Mesothelial cell of epicardium (in vitro differentiated cells): ENCODE measurements at regions not wholly inside any gene's neighbourhood (a gene's known extent, or its start where the extent isn't known, plus 50 kb on each side); places are given as distances from the start of the nearest gene placed in this dataset.

Source experiments
- DNase-seq, 2 experiments: peaks; one replicate each; pipeline ENCODE4 v3.0.0; 2021; ENCODE audit warnings: low spot score in 2 of 2; ENCODE audit not compliant: unreplicated experiment in 2 of 2
- H3K27ac Mint-ChIP-seq: 2 replicates; pipeline ENCODE4 v1.8.0; 2021; ENCODE audit warnings: mixed read lengths
- H3K27me3 Mint-ChIP-seq: 2 replicates; pipeline ENCODE4 v1.8.0; 2021; ENCODE audit warnings: low read depth, mixed read lengths
- H3K36me3 Mint-ChIP-seq: 2 replicates; pipeline ENCODE4 v1.8.0; 2021; ENCODE audit warnings: mixed read lengths
- H3K4me1 Mint-ChIP-seq: 2 replicates; pipeline ENCODE4 v1.8.0; 2021; ENCODE audit warnings: mixed read lengths
- H3K4me3 Mint-ChIP-seq: 2 replicates; pipeline ENCODE4 v1.8.0; 2021; ENCODE audit warnings: mild to moderate bottlenecking, moderate library complexity, mixed read lengths
- H3K9me3 Mint-ChIP-seq: 2 replicates; pipeline ENCODE4 v1.8.0; 2021; ENCODE audit warnings: mixed read lengths
- TF ChIP-seq, protein P1 (sequence below): fragments of 200-600 bp; sonication (generic); IDR thresholded peaks from one replicate; pipeline ENCODE4 v1.5.0; 2021; ENCODE audit warnings: antibody characterized with exemption; ENCODE audit not compliant: unreplicated experiment

DNA sequence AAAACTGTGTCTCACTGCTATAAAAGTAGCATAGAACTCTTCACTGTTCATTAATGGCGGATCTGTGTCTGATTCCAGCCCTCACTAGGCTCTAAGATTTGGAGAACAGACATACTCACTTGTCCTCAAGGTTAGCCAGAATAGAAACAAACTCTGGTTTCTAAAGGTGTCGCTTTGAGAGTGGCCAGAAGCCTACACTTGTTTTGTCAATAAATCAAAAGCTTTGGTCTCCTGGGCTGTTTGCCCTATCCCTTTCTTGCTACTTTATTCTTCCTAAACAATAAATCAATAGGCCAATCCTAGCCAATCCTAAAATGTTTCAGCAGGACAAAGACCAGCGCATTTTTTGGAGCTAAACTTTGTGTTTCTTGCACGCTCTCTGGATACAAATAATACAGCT, 1064.6 kb upstream of the CHAC2 start:
- H3K36me3 Mint-ChIP-seq: no peaks in the 10 kb centered on the region
- no peaks in the 10 kb centered on the region for H3K4me1 Mint-ChIP-seq
- H3K27ac Mint-ChIP-seq: no peak overlapping the region
- TF ChIP-seq, protein P1, sequence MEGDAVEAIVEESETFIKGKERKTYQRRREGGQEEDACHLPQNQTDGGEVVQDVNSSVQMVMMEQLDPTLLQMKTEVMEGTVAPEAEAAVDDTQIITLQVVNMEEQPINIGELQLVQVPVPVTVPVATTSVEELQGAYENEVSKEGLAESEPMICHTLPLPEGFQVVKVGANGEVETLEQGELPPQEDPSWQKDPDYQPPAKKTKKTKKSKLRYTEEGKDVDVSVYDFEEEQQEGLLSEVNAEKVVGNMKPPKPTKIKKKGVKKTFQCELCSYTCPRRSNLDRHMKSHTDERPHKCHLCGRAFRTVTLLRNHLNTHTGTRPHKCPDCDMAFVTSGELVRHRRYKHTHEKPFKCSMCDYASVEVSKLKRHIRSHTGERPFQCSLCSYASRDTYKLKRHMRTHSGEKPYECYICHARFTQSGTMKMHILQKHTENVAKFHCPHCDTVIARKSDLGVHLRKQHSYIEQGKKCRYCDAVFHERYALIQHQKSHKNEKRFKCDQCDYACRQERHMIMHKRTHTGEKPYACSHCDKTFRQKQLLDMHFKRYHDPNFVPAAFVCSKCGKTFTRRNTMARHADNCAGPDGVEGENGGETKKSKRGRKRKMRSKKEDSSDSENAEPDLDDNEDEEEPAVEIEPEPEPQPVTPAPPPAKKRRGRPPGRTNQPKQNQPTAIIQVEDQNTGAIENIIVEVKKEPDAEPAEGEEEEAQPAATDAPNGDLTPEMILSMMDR: no peak
- DNase-seq: no peak
- peaks cover 11% of the 10 kb centered on the region for H3K9me3 Mint-ChIP-seq
- H3K27me3 Mint-ChIP-seq: no peaks in the 10 kb centered on the region
- no peak overlapping the region for H3K4me3 Mint-ChIP-seq

DNA sequence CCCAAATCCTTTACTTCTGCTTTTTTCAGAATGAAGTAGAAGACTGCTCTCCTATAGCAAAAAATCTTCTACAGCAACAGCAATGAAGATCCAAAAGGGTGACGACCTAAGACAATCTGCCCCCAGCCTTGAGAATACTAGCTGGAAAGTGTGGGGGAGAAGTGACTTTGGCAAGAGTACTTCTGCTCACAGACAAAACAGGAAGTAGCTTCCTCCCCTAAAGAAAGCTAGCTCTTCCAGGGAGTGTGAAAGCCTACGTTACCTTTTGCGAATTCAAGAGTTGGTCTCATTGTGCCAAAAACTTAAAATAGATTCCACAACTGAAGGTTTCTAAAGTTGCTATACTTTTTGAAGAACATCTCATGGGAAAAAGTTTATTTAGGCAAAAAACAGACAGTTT, 1069.2 kb upstream of the CHAC2 start:
- no peaks in the 10 kb centered on the region for H3K27me3 Mint-ChIP-seq
- no peak for DNase-seq
- H3K9me3 Mint-ChIP-seq: no peaks in the 10 kb centered on the region
- TF ChIP-seq, protein P1: no peak
- no peaks in the 10 kb centered on the region for H3K4me1 Mint-ChIP-seq
- H3K36me3 Mint-ChIP-seq: no peaks in the 10 kb centered on the region
- no peak overlapping the region for H3K27ac Mint-ChIP-seq
- no peak overlapping the region for H3K4me3 Mint-ChIP-seq

- no peak overlapping the region for H3K27ac Mint-ChIP-seq
- no peaks in the 10 kb centered on the region for H3K27me3 Mint-ChIP-seq
- no peaks in the 10 kb centered on the region for H3K9me3 Mint-ChIP-seq
Observed at GRCh38 chr2:52697690-52698089, 1069.9 kb upstream of the CHAC2 start.

DNA sequence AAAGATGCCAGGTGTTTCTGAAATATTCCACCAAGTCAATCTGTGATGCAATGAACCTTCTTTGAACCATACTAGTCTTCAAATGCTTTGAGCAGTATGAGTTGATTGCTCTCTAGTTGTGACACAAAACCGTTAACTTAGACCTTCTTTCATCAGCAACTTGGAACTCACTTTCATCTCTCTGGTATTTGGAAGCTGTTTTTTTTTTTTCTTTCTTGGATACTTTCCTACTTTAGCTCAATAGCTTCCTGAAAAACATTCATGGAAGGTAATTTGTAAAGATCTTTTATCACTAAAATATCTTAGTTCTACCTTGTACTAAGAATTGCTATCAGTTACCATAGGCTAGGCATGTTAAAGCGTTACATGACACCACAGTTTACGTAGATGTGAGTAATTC, 1071.9 kb upstream of the CHAC2 start:
- Mint-ChIP-seq H3K4me1 (no peaks in the 10 kb centered on the region), H3K27ac (no peak overlapping the region), H3K4me3 (no peak overlapping the region), H3K9me3 (no peaks in the 10 kb centered on the region), H3K27me3 (no peaks in the 10 kb centered on the region), H3K36me3 (no peaks in the 10 kb centered on the region)
- DNase-seq: no peak
- TF ChIP-seq, protein P1: no peak

More at GRCh38 chr2:52697690-52698089, 1069.9 kb upstream of the CHAC2 start:
- no peaks in the 10 kb centered on the region for H3K4me1 Mint-ChIP-seq
- H3K36me3 Mint-ChIP-seq: no peaks in the 10 kb centered on the region
- DNase-seq: no peak
- no peak overlapping the region for H3K4me3 Mint-ChIP-seq
- TF ChIP-seq, protein P1: no peak

DNA sequence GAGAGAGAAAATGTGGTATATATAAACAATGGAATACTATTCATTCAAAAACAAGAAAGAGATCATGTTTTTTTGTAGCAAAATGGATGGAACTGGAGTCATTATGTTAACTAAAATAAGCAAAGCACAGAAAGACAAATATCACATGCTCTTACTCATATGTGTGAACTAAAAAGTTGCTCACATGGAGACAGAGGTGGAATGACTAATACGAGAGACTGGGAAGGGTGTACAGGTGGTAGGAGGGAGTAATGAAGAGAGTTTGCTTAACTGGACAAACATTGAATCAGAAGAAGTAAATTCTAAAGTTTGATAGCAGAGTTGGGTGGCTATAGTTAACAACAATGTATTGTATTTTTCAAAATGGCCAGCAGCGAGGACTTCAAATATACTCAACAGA, 1080.7 kb upstream of the CHAC2 start:
- Mint-ChIP-seq H3K4me3 (no peak overlapping the region), H3K36me3 (peaks cover 2% of the 10 kb centered on the region), H3K9me3 (peaks cover 38% of the 10 kb centered on the region), H3K4me1 (no peaks in the 10 kb centered on the region), H3K27me3 (no peaks in the 10 kb centered on the region), H3K27ac (no peak overlapping the region)
- DNase-seq: no peak
- TF ChIP-seq, protein P1: no peak

DNA sequence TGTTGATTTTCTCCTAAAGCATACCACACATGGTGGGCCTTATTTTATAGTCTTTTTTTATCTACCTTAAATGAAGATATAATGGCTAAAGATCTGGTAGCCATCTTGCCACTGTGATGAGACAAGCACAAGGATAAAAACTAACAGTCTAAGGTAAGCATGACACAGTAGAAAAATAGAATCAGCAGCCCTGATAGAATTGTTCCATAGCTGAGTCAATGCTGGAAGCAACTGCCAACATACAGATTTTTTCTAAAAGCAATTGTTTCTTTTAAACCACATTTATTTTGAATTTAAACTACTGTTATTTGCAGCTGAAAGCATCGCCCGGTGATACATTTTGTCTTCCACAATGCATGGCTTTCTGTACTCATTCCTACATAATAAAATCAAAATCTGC, 1091.5 kb upstream of the CHAC2 start:
- no peak for DNase-seq
- H3K4me3 Mint-ChIP-seq: no peak overlapping the region
- H3K27ac Mint-ChIP-seq: no peak overlapping the region
- TF ChIP-seq, protein P1: no peak
- peaks cover 3% of the 10 kb centered on the region for H3K9me3 Mint-ChIP-seq
- no peaks in the 10 kb centered on the region for H3K27me3 Mint-ChIP-seq
- no peaks in the 10 kb centered on the region for H3K4me1 Mint-ChIP-seq
- no peaks in the 10 kb centered on the region for H3K36me3 Mint-ChIP-seq
